Activated naive CD4-positive, alpha-beta T cell treated with Interleukin-2 at 50 U/mL for 16 hours (primary cell): ENCODE measurements at regions not wholly inside any gene's neighbourhood (a gene's known extent, or its start where the extent isn't known, plus 50 kb on each side); places are given as distances from the start of the nearest gene placed in this dataset.

Experiments used
- DNase-seq: peaks from one replicate; pipeline ENCODE4 v3.0.0-alpha.2; 2020

DNA sequence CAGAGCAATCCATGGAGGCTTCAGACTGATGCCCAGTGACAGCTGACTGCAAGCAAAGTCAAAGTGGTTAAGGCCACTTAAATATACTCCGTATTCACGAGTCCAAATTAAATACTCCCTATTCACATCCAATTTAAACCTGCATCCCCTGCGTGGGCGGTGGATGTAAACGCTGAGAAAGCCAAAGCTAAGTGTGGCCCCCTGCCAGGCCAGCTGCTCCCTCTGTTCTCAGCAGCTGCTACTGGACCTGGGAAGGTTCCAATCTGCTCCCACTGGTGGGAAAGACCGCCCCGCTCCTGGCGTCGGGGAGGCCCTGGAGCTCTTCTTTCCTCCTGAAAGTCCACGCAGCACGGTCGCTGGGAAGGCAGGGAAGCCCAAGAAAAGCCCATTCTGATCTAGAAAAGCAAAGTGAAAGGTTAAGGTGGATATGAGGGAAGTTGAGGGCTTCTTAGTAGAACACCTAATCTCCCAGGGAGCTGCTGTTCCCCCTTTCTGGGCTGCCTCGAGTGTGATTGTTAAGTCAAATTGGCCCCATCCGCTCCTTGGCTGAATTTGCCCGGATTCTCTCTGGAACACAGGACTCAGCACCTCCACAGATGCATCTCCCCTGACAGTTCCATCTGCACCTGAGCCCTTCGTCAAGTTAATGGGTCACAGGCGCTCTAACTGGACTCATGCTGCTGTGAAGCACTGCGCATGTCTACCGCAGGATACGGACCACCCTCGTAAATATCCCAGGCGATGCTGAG lies 205.5 kb downstream of the USP12 start:
- no peak for DNase-seq

DNA sequence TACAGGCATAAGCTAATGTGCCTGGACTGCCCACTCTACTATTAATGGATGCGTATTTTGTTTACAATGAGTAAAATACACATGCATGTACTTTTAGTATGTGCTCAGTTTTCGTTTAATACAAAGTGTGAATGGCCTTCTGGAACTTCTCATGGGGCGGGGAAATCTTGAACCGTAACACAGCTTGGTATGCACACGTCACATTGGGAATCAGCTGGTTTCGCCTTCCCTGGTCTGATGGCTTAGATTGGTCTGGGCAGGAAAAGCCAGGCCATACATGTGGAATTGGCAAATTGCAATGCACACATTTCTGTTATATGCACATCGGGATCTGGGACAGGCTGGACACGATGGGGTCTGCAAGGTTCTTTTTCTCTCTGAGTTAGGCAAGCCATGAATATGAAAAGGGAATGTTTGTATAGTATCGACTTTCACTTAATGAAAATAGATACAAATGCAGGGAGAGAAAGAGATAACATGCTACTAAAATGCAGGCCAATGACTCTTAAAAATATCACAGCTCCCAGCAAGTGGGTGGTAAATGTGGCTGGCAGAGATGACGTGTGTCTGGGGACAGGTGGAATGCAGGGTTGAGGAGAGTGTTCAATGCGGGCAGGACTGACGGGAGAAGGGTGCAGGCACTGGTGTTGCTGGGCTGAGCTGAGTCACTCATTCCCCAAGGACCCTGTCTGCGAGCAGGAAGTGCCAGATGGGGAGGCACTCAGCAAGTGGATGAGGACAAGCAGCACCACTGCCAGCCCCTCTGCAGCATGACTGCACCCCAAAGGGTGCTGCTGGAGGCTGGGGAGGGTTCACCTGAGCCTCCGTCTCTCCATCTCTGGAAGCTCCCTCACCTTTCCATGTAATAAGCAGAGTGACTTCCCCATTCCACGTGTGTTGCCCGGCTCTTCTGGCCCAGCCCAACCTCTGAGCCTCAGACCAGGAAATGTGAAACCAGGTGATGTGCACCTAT lies 204.0 kb upstream of the GPR12 start:
- no peak for DNase-seq

DNA sequence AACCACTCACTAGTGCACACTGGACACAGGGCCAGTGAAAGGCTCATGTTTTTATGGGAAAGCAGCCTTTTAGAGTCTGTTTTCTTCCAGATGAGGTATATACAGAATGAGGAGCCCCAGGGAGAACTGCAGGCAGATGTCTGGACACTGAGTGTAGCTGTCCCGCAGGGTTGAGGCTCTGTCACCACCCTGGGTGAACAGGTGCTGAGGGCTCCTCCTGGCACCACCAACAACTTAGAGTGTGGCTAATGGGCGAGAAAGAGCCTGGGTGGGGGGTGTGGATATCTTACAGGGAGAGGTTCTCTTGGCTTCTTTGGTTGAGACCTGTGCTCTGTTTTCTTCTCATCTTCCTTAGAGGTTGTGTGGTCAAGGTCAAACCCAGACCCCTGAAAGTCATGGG lies 202.1 kb upstream of the GPR12 start:
- no peak for DNase-seq

DNA sequence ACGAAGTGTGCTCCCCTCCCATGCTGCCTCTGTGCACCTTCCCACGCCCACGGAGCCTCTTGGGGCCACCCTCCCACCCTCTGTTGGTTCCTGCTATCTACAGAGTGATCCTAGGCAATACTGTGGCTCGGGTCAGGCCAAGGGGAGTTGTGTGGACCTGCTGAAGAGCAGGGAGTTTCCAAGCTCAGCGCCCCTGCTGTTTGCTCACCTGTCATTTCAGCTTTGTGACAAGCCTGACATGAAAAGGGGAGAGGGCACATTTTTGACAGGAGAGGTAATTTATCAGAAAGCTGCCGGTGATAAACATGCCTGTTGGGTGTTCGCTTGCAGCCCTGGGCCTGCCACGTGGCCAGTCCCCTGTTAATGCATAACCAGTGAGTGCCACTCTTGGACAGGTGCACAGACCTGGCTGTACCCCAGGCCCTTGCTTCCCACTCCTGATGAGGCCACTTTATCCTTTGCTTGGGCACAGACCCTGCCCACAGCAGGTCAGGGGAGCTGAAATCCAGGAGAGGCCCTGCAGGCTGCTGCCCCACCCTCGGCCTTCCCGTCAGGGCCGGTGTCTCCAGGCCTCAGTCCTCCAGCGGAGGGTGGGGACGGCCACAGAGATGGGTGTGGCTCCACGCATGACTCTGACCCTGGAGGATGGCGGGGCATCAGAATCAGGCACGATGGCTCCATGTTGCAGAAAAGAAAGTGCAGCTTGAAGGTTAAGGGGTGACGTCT lies 201.5 kb upstream of the GPR12 start:
- no peak for DNase-seq

DNA sequence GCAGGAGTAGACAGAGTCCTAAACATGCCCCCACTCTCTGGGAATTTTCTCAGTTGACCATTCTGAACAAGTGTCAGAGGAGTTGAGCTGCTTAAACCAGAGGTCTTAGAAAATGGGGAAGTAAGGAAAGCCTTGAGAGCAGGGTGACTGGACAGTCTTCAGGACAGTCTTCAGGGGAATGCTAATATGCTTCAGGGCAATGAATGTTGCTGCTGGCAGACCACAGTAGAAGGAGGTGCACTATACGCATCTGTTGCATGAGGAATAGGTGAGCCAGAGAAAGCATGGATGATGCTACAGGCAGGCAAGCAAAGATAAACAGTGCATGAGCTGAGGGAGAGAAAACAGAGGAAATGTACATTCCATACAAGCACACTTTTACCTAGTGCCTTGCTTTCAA lies 196.6 kb upstream of the GPR12 start:
- DNase-seq: no peak

DNA sequence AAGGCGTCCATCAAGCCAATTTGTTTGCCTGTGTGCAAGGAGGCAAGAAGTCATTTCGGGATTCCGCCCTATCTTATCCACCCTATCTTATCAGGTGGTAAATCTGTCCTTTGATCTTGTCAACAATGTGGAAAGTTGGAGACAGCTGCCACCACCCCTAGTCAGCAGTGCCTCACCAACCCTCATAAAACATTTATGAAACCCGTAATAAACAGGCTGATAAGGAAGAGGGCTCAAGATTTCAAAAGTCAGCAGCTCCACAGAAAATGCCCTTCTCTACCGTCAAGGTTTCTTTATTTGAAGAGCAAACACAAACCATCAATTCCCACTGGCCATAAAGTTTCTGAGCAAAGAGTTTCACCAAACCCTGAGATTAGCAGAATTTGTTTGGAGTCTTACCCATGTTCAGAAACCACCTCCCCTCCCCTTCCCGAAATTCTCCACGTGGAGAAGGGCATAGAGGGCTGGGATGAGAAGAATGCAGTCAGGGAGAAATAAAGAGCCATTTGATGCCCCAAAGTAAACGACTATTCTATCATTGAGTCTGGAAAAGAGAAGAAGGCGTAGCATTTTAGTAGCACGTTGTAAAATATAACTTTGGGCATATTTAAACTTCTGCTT lies 196.0 kb upstream of the GPR12 start:
- no peak for DNase-seq

DNA sequence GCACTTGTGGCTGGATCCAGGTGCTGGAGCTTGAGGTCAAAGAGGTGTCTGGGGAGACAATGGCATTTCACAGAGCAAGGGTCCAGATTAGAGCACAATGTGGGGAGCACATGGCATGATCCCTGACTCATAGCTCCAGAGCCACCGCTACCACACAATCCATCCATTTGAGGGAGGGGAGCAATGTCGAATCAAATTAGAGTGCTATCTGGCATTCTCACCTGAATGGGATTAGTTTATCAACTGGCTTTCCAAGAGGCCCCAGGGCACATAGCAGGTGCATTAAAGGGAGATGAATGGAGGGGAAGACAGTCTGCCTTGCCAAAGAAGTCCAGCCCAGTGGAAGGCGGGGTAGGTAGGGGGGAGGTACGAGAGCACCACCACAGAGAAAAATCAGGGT lies 194.4 kb upstream of the GPR12 start:
- no peak for DNase-seq

DNA sequence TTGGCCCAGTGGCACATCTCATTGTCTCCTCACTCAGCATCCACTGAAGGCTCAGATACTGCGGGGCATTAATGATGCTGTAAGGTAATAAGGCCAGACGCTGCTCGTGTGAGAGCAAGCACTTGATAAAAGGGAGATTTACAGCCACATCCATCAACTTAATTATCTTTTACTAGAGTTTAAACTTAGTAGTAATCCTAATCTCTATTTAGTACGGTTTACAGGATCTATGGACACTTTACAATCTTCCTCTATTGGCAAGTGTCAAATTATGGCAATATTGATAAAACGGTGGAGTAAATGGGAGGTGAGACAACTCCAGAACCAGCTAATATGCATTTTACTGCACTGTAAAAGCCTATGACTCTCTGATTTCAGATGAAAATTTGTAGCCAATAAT lies 192.7 kb upstream of the GPR12 start:
- DNase-seq: no peak

DNA sequence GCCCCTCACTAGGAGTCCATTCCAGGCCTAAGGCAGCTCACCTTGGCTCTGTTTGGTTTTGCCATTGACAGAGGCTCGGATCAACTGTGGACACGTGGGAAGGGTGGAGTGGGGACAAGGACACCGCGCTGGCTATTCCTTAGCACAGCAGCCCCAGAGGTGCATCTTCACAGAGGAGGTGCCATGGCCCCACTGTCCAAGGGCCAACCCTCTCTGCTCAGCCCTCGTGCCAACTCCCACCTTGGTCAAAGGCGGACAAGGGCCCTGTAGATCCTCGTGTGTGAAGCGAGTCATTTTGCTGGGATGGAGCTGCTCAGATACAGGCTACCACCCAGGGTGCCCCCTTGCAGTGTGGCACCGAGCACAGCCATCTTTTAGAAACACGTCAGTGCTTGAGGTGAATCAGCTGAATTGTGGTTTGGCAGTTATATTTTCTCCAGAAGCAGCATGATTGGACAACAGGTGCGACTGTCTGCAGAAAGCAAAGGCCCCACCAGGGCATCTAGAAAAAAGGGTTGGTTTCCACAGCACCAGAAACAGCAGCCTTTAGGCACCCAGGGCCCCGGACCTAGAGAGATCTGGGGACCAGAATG lies 192.1 kb upstream of the GPR12 start:
- no peak for DNase-seq

DNA sequence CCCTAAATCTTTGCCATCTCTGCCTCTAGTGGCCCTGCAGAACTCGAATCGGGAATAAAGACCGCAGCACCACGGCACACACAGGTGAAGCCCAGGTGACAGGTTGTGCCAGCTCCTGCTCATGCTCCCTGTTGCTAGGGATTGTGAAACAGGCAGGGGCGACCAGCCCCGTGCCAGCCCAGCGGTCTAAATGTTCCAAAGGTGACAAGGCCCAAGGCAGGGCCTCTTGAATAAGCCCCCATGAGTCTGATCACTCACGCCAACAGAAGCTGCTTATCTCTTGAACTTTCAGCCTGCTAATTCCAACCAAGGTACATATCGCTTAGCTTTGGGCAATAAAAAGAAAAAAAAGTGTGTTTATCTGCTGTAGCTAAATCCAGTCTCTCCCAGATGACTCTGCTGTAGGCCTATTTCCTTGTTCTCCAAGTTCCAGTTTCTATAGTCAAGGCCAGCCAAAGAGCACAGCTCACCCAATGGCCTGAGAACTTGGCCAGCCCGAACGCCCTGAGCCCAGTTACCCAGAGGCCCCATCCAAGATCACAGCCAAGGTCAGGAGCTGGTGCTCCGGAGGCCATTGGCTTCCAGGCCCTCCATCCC lies 191.1 kb upstream of the GPR12 start:
- DNase-seq: no peak

DNA sequence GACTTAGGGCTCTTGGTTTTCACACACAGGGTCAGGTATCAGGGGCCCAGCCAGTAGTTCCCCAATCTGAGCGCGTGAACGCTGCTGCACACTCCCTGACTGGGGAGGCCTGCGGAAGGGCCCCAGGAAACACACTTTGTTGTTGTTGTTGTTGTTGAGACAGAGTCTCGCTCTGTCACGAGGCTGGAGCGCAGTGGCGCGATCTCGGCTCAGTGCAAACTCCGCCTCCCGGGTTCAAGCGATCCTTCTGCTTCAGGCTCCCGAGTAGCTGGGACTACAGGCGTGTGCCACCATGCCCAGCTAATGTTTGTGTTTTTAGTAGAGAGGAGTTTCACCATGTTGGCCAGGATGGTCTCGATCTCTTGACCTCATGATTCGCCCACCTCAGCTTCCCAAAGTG lies 190.4 kb upstream of the GPR12 start:
- no peak for DNase-seq

DNA sequence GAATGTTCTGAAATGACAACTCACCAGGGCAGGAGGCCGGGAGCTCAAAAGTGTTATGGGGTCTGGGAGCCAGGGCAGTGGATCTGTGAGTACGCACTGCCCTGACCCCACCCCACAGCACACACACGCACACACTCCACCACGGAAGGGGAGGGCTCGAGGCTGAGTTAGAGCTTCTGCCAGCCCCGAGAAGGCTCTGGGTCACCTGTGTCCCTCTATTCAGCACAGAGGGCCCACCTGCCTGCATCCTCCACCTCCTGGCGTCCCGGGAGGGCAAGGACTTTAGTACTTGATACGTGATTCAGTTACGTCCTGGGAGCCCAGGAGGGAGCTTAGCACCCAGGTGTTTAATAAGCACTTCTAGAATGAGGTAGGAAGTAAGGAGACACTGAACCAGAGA lies 190.0 kb upstream of the GPR12 start:
- no peak for DNase-seq

DNA sequence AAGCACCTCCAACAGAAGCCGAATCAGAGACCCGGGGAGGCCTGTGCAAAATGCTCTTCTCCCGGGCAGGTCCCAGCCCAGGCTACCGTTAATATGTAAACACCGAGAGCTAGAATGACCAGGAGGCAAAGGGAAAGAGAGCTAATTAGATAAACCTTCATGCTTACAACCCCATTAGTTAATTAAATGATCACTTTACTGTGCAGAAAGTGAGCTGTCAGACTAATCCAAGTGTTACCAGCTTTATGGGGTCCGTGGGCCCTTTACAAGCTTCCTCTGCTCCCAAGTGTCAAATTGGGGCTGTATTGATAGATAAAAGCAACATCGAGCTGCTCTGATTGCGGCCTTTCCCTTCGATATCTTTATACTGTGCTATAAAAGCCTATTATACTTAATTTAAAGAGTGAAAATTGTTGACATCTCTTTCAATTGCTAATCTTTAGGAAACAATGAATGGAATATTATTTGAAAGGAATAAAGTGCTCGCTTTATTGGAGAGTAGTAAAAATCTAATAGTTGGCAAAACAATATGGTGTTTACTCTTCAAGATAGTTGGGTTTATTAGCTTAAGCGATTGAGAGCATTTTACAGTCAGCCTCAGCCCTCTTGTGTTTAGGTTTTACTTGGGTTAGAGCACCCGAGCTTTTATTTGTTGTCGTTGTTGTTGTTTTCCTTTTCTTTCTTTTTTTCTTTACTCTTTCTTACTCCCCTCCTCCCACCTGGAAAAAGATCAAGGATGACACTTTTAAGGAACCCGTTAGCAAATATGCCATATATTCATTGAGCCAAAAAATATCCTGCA lies 189.3 kb upstream of the GPR12 start:
- no peak for DNase-seq

DNA sequence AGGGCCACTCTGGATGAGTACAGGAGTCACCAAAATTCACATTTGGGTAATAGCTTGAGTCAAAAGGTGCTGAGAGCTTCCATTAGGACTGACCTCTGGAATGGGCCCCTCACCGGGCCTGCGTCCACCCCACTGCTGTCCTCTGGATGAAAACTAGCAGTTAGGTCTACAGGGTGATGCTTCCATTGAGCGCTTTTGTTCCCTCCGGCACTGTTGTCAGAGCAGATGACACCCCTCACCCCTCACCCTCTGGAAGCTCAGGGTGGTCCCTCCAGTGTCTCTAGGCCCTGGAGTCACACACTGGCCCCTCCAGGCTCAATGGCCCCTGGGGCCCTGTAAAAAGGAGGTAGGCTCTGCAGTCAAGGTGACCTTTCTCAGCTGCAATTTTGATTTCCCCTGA lies 187.8 kb upstream of the GPR12 start:
- DNase-seq: no peak

DNA sequence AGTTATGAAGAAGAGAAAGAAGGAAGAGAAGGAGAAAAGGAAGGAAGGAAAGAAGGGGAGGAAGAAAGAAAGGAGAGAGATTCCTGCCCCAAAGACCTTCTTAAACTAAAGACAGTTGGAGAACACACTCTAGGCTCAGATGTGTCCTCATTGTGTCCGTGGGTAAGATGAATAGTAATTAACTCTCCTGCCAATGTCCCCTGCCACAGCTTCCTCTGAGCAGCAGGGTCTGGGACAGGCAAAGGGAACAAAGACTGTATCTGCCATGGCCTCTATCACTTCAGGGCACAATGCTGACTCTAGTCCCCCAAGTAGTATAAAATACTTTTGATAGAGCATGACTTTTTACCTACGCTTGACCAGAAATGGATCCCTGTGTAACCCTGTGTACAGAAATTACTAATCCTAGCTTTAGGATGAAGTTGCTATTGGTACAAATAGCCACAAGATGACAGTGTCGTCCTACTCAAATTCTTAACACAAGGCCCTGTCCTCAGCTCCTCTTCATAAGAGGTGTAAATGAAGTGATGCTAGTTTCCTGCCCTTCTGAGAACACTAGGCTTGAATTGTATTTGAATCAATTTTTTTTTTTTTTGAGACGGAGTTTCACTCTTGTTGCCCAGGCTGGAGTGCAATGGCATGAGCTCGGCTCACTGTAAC lies 186.2 kb upstream of the GPR12 start:
- DNase-seq: no peak

DNA sequence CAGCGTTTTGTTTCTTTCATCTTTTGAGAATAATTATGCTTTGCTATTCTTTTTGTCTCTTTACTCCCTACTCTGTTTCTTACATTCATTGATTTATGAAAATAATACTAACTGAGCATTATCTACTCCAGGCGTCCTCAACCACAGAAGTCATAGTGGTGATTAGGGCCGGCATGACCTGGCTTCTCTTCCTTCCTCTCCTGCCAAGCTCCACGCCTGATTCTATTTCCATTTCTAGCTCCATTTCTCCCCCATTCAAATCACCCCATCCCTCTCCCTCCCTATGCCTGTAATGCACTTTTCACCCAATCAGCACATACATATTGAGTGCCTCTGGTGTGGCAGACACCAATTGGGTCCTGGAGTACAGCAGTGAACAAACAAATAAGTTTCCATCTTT lies 183.2 kb upstream of the GPR12 start:
- DNase-seq: no peak

DNA sequence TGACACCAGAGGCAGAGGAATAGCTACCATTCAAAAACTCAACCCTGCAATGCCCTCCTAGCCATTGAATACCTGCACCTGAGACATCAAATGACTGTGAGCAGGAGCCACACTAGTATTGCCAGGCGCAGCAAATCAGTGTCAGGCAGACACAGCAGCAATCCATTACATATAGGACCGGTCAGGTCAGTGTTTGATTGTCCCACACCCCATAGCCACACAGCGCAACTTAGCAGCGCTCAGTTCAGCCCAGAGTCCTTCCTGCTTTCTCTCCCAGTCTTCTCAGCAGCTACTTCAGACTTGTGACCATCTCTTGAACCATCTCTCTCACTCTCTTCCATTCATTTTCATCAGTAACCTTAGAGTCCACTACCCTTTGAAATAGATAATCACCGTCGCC lies 181.6 kb upstream of the GPR12 start:
- DNase-seq: no peak

DNA sequence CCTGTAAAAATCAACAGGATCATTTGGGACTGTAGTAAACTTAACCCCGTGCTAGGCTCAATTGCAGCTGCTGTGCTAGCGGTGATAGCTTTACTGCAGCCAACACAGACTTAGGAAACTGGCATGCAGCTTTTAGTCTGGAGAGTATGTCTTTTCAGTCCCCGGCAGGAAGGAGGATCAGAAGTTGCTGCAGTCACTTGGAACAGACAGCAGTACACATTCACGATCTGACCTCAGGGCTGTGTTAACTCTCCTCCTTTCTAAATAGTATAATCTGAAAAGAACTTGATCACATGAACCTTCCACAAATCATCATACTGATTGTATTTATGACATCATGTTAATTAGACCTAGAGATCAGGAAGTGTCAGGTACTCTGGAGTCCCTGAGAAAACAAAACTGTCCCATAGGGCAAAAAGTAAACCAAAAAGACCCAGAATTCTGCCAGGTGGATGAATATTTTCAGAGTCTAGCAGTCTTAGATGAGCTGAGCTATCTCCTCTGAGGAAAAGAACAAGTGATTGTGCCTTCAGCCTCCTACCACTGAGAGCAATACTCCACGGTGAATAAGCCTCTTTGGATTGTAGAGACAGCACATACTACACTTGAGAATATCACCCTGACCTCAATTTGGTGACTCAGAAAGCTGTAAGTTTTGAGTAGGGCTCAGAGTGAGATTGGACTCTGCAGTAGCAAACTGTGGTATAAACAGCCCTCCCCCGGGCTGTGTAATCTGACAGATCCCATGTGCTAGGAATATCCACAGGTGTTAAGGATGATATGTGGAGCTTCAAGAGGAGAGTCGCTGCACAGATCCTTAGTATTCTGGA lies 181.0 kb upstream of the GPR12 start:
- DNase-seq: no peak

DNA sequence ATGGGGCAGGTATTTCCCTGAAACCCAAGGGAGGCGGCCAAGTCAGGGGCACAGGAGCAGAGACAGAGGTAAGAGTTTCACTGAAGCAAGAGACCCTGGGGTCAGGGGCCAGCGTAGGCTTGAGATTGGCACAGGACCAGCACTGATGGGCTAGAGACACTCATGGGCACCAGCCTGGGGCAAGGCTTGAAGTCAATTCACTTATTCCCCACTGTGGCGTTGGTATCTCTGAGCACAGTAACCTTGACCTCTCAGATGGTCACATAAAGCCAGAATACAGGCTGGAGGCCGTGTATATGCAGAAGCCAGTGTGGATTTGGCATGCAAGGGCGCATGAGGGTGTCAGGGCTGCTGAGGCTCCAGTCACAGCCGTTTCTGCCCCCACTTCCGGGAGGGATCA lies 173.5 kb upstream of the GPR12 start:
- no peak for DNase-seq

DNA sequence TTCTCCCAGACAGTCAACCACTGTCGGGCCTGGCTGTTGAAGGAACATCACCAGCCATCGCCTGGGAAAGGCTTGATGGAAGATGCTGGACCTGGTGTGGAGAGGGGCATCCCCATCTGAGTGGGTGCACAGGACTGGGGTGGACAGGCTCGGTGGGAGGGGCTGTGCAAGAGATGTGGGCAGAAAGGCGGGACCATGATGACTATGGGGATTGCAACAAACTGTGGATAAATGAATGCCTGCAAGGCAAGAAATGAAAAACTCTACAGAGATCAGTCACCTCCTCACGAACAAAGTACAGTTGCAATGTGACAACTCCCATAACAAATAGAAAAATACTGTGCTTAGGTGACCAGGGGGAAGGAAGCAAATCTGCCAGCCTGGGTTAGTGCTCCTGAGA lies 171.9 kb upstream of the GPR12 start:
- no peak for DNase-seq
